Caco-2 (cell line): ENCODE measurements at regions not wholly inside any gene's neighbourhood (a gene's known extent, or its start where the extent isn't known, plus 50 kb on each side); places are given as distances from the start of the nearest gene placed in this dataset.

Source experiments
- BruUV-seq: library from RNA; stranded (reverse); fragments of 400-500 nt; replicated peaks from 2 replicates; lab custom pipeline; 2021; lab: Mats Ljungman, UMichigan
- CTCF ChIA-PET: fragments of 300-600 bp; sonication (Branson Sonifier 250); formaldehyde crosslinking; loops from one replicate; lab custom pipeline; 2022; ENCODE audit warnings: antibody characterized with exemption; lab: Charles Lee
- POLR2A ChIA-PET: fragments of 300-600 bp; sonication (Branson Sonifier 250); formaldehyde crosslinking; loops from one replicate; lab custom pipeline; 2022; ENCODE audit warnings: antibody characterized with exemption; lab: Charles Lee
- DNase-seq, 2 experiments: peaks; one replicate each; pipeline versions ENCODE4 v3.0.0 to v3.0.0-alpha.2; 2020 to 2022
- H3K27me3 ChIP-seq: replicated peaks from 2 replicates; pipeline ENCODE4 v1.6.0; 2011; ENCODE audit warnings: low read length; ENCODE audit not compliant: control insufficient read depth, insufficient read depth
- H3K36me3 ChIP-seq: 2 replicates; pipeline ENCODE4 v1.5.1; 2011; ENCODE audit warnings: low read length; ENCODE audit not compliant: control insufficient read depth, insufficient read depth
- H3K4me1 ChIP-seq: fragments of 250-450 bp; sonication (Bioruptor Pico); 2 replicates; pipeline ENCODE4 v1.5.1; 2020; ENCODE audit warnings: mild to moderate bottlenecking
- H3K4me3 ChIP-seq: 2 replicates; pipeline ENCODE4 v1.5.1; 2011; ENCODE audit warnings: low read depth, mild to moderate bottlenecking, control low read depth, low read length
- H3K9me3 ChIP-seq: fragments of 250-450 bp; sonication (Bioruptor Pico); 2 replicates; pipeline ENCODE4 v1.5.1; 2020; ENCODE audit warnings: mild to moderate bottlenecking, moderate library complexity
- H3K27ac Mint-ChIP-seq: one replicate; pipeline ENCODE4 v1.8.0; 2022; ENCODE audit warnings: mixed read lengths; ENCODE audit not compliant: unreplicated experiment
- H3K27me3 Mint-ChIP-seq: one replicate; pipeline ENCODE4 v1.8.0; 2022; ENCODE audit warnings: mixed read lengths; ENCODE audit not compliant: insufficient read depth, unreplicated experiment
- H3K36me3 Mint-ChIP-seq: one replicate; pipeline ENCODE4 v1.8.0; 2022; ENCODE audit warnings: mild to moderate bottlenecking, mixed read lengths; ENCODE audit not compliant: insufficient read depth, unreplicated experiment
- H3K4me1 Mint-ChIP-seq: one replicate; pipeline ENCODE4 v1.8.0; 2022; ENCODE audit warnings: low read depth, mixed read lengths; ENCODE audit not compliant: unreplicated experiment
- H3K4me3 Mint-ChIP-seq: one replicate; pipeline ENCODE4 v1.8.0; 2022; ENCODE audit warnings: mild to moderate bottlenecking, moderate library complexity, mixed read lengths; ENCODE audit not compliant: unreplicated experiment
- H3K9me3 Mint-ChIP-seq: one replicate; pipeline ENCODE4 v1.8.0; 2022; ENCODE audit warnings: mixed read lengths; ENCODE audit not compliant: unreplicated experiment
- intact Hi-C: fragments of 100-400 bp; cut with micrococcal nuclease; formaldehyde crosslinking; loops from one replicate; pipeline ENCODE4 v1.10.0; 2022; ENCODE audit not compliant: unreplicated experiment
- TF ChIP-seq, protein P1 (sequence below), 2 experiments: fragments of 200-600 bp in 1 of 2; IDR thresholded peaks; 1 replicate in 1 of 2; 2 replicates in 1 of 2; pipeline versions ENCODE4 v1.5.1 to v1.8.0; 2011 to 2022; ENCODE audit warnings: antibody characterized with exemption in 1 of 2, control low read depth in 1 of 2, inconsistent platforms in 1 of 2, low read depth in 1 of 2, low read length in 1 of 2, mild to moderate bottlenecking in 1 of 2, moderate library complexity in 1 of 2; ENCODE audit not compliant: insufficient read depth in 1 of 2, severe bottlenecking in 1 of 2, unreplicated experiment in 1 of 2

DNA sequence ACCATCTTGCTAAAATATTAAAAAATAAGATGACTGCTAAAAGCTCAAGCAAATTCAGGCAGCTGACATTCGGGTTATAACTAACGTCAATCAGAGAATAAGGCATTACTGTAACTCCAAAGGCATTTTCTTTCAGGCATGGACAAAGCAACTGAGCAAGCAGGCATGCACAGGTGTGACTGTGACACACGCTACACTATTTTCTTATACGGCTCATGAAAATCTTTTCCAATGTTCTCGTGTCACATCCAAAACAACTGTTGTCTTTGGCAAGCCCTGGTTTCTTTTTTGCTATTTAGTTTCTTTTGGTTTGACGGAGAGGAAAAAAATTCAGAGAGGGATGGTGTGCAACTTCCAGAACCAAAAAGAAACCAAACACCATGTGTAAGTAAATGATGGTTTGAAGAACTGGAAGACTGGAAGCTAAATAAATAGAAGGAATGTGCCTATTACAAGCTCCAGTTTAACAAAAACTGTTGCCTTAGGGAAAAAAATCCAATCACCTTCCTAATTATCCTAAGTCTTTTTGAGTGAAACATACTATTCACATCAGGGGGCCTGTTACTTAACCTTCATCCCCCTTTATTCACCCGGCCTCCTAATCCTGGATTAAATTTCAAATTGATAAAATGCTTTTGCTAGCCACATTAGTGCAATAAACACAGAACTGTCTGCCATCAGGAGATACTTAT is 277.6 kb downstream of the PSAT1 start:
- TF ChIP-seq, protein P1, sequence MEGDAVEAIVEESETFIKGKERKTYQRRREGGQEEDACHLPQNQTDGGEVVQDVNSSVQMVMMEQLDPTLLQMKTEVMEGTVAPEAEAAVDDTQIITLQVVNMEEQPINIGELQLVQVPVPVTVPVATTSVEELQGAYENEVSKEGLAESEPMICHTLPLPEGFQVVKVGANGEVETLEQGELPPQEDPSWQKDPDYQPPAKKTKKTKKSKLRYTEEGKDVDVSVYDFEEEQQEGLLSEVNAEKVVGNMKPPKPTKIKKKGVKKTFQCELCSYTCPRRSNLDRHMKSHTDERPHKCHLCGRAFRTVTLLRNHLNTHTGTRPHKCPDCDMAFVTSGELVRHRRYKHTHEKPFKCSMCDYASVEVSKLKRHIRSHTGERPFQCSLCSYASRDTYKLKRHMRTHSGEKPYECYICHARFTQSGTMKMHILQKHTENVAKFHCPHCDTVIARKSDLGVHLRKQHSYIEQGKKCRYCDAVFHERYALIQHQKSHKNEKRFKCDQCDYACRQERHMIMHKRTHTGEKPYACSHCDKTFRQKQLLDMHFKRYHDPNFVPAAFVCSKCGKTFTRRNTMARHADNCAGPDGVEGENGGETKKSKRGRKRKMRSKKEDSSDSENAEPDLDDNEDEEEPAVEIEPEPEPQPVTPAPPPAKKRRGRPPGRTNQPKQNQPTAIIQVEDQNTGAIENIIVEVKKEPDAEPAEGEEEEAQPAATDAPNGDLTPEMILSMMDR (IDR thresholded peaks at IDR 0.05; ENCODE audit: insufficient read depth in 1 of 2, low read depth in 1 of 2, low read length in 1 of 2, severe bottlenecking in 1 of 2, unreplicated experiment in 1 of 2), result no peak
- H3K9me3 Mint-ChIP-seq, result no peaks in the 10 kb centered on the region
- no TSS peak for BruUV-seq
- intact Hi-C loops, result no loop called here
- CTCF ChIA-PET, result no interaction called here
- Histone ChIP-seq H3K4me3 (no peak overlapping the region), H3K9me3 (no peaks in the 10 kb centered on the region), H3K4me1 (no peaks in the 10 kb centered on the region), H3K36me3 (no peaks in the 10 kb centered on the region), H3K27me3 (no peaks in the 10 kb centered on the region)
- no peaks in the 10 kb centered on the region for H3K27me3 Mint-ChIP-seq
- no peak for DNase-seq
- H3K36me3 Mint-ChIP-seq, result no peaks in the 10 kb centered on the region
- POLR2A ChIA-PET, result no interaction called here
- no peaks in the 10 kb centered on the region for H3K4me1 Mint-ChIP-seq
- no peak overlapping the region for H3K27ac Mint-ChIP-seq
- no peak overlapping the region for H3K4me3 Mint-ChIP-seq

DNA sequence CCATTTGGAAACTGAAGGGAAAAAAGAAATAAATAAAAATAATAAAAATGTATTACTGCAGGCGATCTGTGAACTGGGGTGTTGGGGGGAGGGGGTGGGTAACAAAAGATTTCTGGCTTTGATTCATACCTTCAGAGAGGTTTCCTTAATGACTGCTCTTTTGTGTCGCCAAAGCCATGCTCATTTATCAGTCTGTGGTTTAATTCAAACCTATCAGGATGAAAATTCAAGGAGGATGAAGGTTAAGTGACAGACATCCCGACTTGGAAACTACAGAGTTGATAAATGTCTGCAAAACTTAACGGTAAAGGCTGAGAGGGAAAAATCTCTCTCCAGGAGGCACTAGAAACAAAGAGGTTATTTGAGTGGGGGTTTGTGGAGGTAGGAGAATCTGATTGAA is 278.2 kb downstream of the PSAT1 start:
- H3K4me1 Mint-ChIP-seq, result no peaks in the 10 kb centered on the region

DNA sequence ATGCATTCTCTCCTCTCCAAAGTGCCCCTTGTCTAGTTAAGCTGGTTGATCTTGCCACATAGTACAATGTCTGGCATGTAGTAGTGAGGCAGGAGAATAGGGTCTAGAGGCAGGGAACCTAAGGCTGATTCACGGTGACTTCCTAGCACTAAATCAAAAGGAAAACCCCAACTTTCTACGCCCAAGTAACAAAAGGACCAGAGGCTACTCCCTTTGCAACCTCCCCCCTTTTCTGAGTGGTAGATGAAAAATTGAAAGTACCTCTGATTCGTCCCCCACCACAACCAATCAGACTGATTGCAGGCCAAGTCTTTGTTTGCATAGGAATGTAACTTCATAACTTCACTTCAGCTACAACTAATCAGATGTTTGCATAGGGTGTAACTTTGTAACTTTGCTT is 278.8 kb downstream of the PSAT1 start:
- no peak overlapping the region for H3K27ac Mint-ChIP-seq
- no TSS peak for BruUV-seq
- H3K27me3 Mint-ChIP-seq, result no peaks in the 10 kb centered on the region
- no peaks in the 10 kb centered on the region for H3K4me1 ChIP-seq
- ChIA-PET POLR2A (no interaction called here), CTCF (no interaction called here)
- no peaks in the 10 kb centered on the region for H3K27me3 ChIP-seq
- H3K9me3 ChIP-seq, result no peaks in the 10 kb centered on the region
- no peaks in the 10 kb centered on the region for H3K4me1 Mint-ChIP-seq
- no peak for DNase-seq
- H3K36me3 Mint-ChIP-seq, result no peaks in the 10 kb centered on the region
- TF ChIP-seq, protein P1 (IDR thresholded peaks at IDR 0.05; ENCODE audit: insufficient read depth in 1 of 2, low read depth in 1 of 2, low read length in 1 of 2, severe bottlenecking in 1 of 2, unreplicated experiment in 1 of 2), result no peak
- no peak overlapping the region for H3K4me3 ChIP-seq
- H3K4me3 Mint-ChIP-seq, result no peak overlapping the region
- H3K9me3 Mint-ChIP-seq, result no peaks in the 10 kb centered on the region
- H3K36me3 ChIP-seq, result no peaks in the 10 kb centered on the region
- intact Hi-C loops, result no loop called here

More for the DNA sequence above, 278.2 kb downstream of the PSAT1 start:
- Histone ChIP-seq H3K27me3 (no peaks in the 10 kb centered on the region), H3K36me3 (no peaks in the 10 kb centered on the region), H3K9me3 (no peaks in the 10 kb centered on the region), H3K4me3 (no peak overlapping the region), H3K4me1 (no peaks in the 10 kb centered on the region)
- CTCF ChIA-PET, result no interaction called here
- Mint-ChIP-seq H3K27me3 (no peaks in the 10 kb centered on the region), H3K27ac (no peak overlapping the region), H3K36me3 (no peaks in the 10 kb centered on the region), H3K9me3 (no peaks in the 10 kb centered on the region), H3K4me3 (no peak overlapping the region)
- BruUV-seq, result no TSS peak
- POLR2A ChIA-PET, result no interaction called here
- TF ChIP-seq, protein P1 (IDR thresholded peaks at IDR 0.05; ENCODE audit: insufficient read depth in 1 of 2, low read depth in 1 of 2, low read length in 1 of 2, severe bottlenecking in 1 of 2, unreplicated experiment in 1 of 2), result no peak
- intact Hi-C loops, result no loop called here
- no peak for DNase-seq
